Neural cell (in vitro differentiated cells): ENCODE measurements at regions not wholly inside any gene's neighbourhood (a gene's known extent, or its start where the extent isn't known, plus 50 kb on each side); places are given as distances from the start of the nearest gene placed in this dataset.

ENCODE experiments used
- H2AFZ ChIP-seq: fragments of 200-600, 300-800 bp; sonication (generic), shearing (Covaris generic); 2 replicates; pipeline ENCODE4 v1.6.0; 2014; ENCODE audit warnings: low read depth, mild to moderate bottlenecking, antibody characterized with exemption, low read length, moderate library complexity
- H3F3A ChIP-seq: fragments of 200-600 bp; shearing (Covaris generic); 2 replicates; pipeline ENCODE4 v1.6.1; 2016; ENCODE audit warnings: mild to moderate bottlenecking, moderate library complexity, mixed read lengths, antibody characterized with exemption, low read length; ENCODE audit not compliant: insufficient read depth, poor library complexity, severe bottlenecking
- H3K27ac ChIP-seq: fragments of 200-600, 300-800 bp; sonication (generic), shearing (Covaris generic); 2 replicates; pipeline ENCODE4 v1.5.1; 2014; ENCODE audit warnings: mild to moderate bottlenecking, low read length, moderate library complexity
- H3K27me3 ChIP-seq: fragments of 300-800, 200-600 bp; sonication (generic), shearing (Covaris generic); 2 replicates; pipeline ENCODE4 v1.6.0; 2014; ENCODE audit warnings: mild to moderate bottlenecking, low read depth, low read length, moderate library complexity; ENCODE audit not compliant: insufficient read depth
- H3K36me3 ChIP-seq: fragments of 300-800, 200-600 bp; sonication (generic), shearing (Covaris generic); 2 replicates; pipeline ENCODE4 v1.5.1; 2014; ENCODE audit warnings: mild to moderate bottlenecking, antibody characterized with exemption, low read length, moderate library complexity; ENCODE audit not compliant: insufficient read depth
- H3K4me2 ChIP-seq: fragments of 300-800, 200-600 bp; sonication (generic), shearing (Covaris generic); 2 replicates; pipeline ENCODE4 v1.6.0; 2014; ENCODE audit warnings: mild to moderate bottlenecking, low read length
- H3K4me3 ChIP-seq: fragments of 300-800, 200-600 bp; sonication (generic), shearing (Covaris generic); 2 replicates; pipeline ENCODE4 v1.5.1; 2014; ENCODE audit warnings: mild to moderate bottlenecking, low read length, moderate library complexity
- H3K79me2 ChIP-seq: fragments of 200-600 bp; shearing (Covaris generic); replicated peaks from 2 replicates; pipeline ENCODE4 v1.6.0; 2014; ENCODE audit warnings: mild to moderate bottlenecking, low read length, moderate library complexity; ENCODE audit not compliant: insufficient read depth
- H3K9ac ChIP-seq: fragments of 300-800, 200-600 bp; sonication (generic), shearing (Covaris generic); 2 replicates; pipeline ENCODE4 v1.6.1; 2016; ENCODE audit warnings: mild to moderate bottlenecking, low read length, mixed read lengths
- H3K9me2 ChIP-seq: fragments of 200-600 bp; shearing (Covaris generic); 2 replicates; pipeline ENCODE4 v1.6.1; 2016; ENCODE audit warnings: mild to moderate bottlenecking, low read length, mixed read lengths; ENCODE audit not compliant: insufficient read depth
- H3K9me3 ChIP-seq: fragments of 200-600, 300-800 bp; sonication (generic), shearing (Covaris generic); 2 replicates; pipeline ENCODE4 v1.6.1; 2016; ENCODE audit warnings: mild to moderate bottlenecking, mixed run types, low read length, moderate library complexity, mixed read lengths
- H4K20me1 ChIP-seq: fragments of 200-600 bp; shearing (Covaris generic); 2 replicates; pipeline ENCODE4 v1.6.1; 2016; ENCODE audit warnings: mild to moderate bottlenecking, mixed run types; ENCODE audit not compliant: insufficient read depth
- CTCF ChIP-seq: fragments of 450-650 bp; IDR thresholded peaks from 2 replicates; pipeline ENCODE4 v1.5.1; 2014; ENCODE audit warnings: antibody characterized with exemption, mild to moderate bottlenecking, moderate library complexity; ENCODE audit not compliant: poor library complexity, severe bottlenecking
- EP300 ChIP-seq: fragments of 450-650 bp; conservative IDR thresholded peaks from 2 replicates; pipeline ENCODE4 v1.6.1; 2014; ENCODE audit warnings: antibody characterized with exemption, mild to moderate bottlenecking, moderate library complexity; ENCODE audit not compliant: poor library complexity, severe bottlenecking
- EZH2 ChIP-seq: fragments of 200-600, 300-800 bp; shearing (Covaris generic), sonication (generic); IDR thresholded peaks from 2 replicates; pipeline ENCODE4 v1.6.1; 2014; ENCODE audit warnings: antibody characterized with exemption, low read length, borderline replicate concordance, mild to moderate bottlenecking; ENCODE audit not compliant: insufficient read depth, poor library complexity, severe bottlenecking
- MXI1 ChIP-seq: fragments of 450-650 bp; conservative IDR thresholded peaks from 2 replicates; pipeline ENCODE4 v1.6.1; 2014; ENCODE audit warnings: antibody characterized with exemption, mild to moderate bottlenecking; ENCODE audit not compliant: poor library complexity, severe bottlenecking
- POLR2AphosphoS5 ChIP-seq: IDR thresholded peaks from 2 replicates; pipeline ENCODE4 v1.6.1; 2012
- RAD21 ChIP-seq: fragments of 450-650 bp; conservative IDR thresholded peaks from 2 replicates; pipeline ENCODE4 v1.6.1; 2014; ENCODE audit warnings: antibody characterized with exemption, mild to moderate bottlenecking, moderate library complexity
- REST ChIP-seq: IDR thresholded peaks from 2 replicates; pipeline ENCODE4 v1.6.1; 2012; ENCODE audit warnings: borderline replicate concordance
- SMC3 ChIP-seq: fragments of 450-650 bp; conservative IDR thresholded peaks from 2 replicates; pipeline ENCODE4 v1.6.1; 2014; ENCODE audit warnings: antibody characterized with exemption, mild to moderate bottlenecking, moderate library complexity; ENCODE audit not compliant: poor library complexity
- TAF1 ChIP-seq: IDR thresholded peaks from 2 replicates; pipeline ENCODE4 v1.6.1; 2012; ENCODE audit warnings: low read depth

DNA sequence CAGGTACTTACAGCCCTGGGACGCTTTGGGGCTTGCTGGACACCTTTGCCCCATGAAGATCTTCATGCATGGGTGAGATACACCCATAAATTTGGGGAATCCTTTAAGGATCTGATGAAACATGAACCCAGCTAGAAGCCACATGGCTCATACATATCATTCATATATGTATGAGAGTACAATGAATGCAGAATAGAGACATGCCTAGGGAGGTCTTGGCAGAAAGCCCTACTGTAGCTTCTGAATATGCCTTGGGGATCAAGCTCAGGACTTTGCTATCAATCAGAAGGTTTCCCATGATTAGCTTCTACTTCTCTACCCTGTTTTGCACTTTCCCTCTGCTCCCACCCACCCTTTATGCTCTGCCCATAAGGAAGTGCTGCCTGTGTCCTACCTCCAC, 368.4 kb downstream of the LPIN1 start:
- Histone ChIP-seq H3K9me2 (no peaks in the 10 kb centered on the region), H4K20me1 (no peaks in the 10 kb centered on the region), H2AFZ (no peak overlapping the region), H3K79me2 (no peaks in the 10 kb centered on the region), H3K9ac (no peak overlapping the region), H3K27me3 (no peaks in the 10 kb centered on the region), H3F3A (no peaks in the 10 kb centered on the region), H3K27ac (no peak overlapping the region), H3K9me3 (no peaks in the 10 kb centered on the region), H3K4me3 (no peak overlapping the region), H3K36me3 (no peaks in the 10 kb centered on the region), H3K4me2 (no peak overlapping the region)
- TF ChIP-seq CTCF, result no peak

DNA sequence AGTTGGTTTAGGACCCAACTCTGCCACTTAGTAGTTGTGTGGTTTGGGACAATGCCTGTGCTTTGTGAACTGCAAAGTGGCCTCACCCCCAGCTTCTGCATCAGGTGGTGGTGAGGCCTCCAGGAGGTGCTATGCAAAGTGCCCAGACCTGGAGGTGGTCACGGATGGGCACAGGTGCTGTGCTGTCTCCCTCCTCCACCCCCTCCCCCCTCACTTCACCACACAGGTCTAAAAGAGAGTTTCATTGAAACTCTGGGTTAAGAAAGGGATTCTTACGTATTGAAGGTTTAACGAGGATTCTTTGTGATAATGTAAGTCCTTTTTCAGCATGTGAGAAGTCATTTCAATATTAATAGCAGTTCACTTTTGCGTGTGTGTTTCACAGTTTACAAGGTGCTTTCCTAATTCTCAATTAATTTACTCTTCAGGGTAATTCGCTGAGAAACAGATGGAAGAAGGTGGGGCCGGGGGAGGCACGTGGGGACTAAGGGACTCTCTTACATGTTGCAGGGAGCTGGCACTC, 369.9 kb downstream of the LPIN1 start:
- no peak for TF ChIP-seq RAD21
- no peak for TF ChIP-seq CTCF
- TF ChIP-seq MXI1, result no peak
- TF ChIP-seq TAF1, result no peak
- TF ChIP-seq EP300, result no peak
- no peak for TF ChIP-seq EZH2
- no peak for TF ChIP-seq POLR2AphosphoS5
- no peak for TF ChIP-seq REST
- no peak for TF ChIP-seq SMC3
- Histone ChIP-seq H3K4me3 (no peak overlapping the region), H2AFZ (no peak overlapping the region), H3K36me3 (no peaks in the 10 kb centered on the region), H3K79me2 (no peaks in the 10 kb centered on the region), H3F3A (no peaks in the 10 kb centered on the region), H3K27me3 (no peaks in the 10 kb centered on the region), H3K4me2 (no peak overlapping the region), H4K20me1 (no peaks in the 10 kb centered on the region), H3K9me2 (no peaks in the 10 kb centered on the region), H3K9me3 (no peaks in the 10 kb centered on the region), H3K27ac (no peak overlapping the region), H3K9ac (no peak overlapping the region)
